Right atrium auricular region (tissue), 2 donors: ENCODE measurements at regions not wholly inside any gene's neighbourhood (a gene's known extent, or its start where the extent isn't known, plus 50 kb on each side); places are given as distances from the start of the nearest gene placed in this dataset.
A peak's percentile ranks its signal among the peaks of the same experiment; 100 is the strongest.

Experiments
- DNase-seq: peaks from one replicate; pipeline ENCODE4 v3.0.0-alpha.2; 2019; ENCODE audit warnings: low spot score
- H3K27ac ChIP-seq, 2 donors: fragments of 200-600 bp; sonication (generic); 1 replicate in 1 of 2; 2 replicates in 1 of 2; pipeline ENCODE4 v1.5.1; 2016 to 2019
- H3K27me3 ChIP-seq, 2 donors: fragments of 200-600 bp; sonication (generic); one replicate each; pipeline versions ENCODE4 v1.5.1 to v1.6.0; 2017 to 2019
- H3K36me3 ChIP-seq: fragments of 200-600 bp; sonication (generic); one replicate; pipeline ENCODE4 v1.5.1; 2016
- H3K4me1 ChIP-seq, 2 donors: fragments of 200-600 bp; sonication (generic); one replicate each; pipeline versions ENCODE4 v1.5.1 to v1.6.0; 2017 to 2019
- H3K4me3 ChIP-seq, 2 donors: fragments of 200-600 bp; sonication (generic); 1 replicate in 1 of 2; 2 replicates in 1 of 2; pipeline ENCODE4 v1.5.1; 2017 to 2019; ENCODE audit warnings: mild to moderate bottlenecking in 1 of 2, moderate library complexity in 1 of 2
- H3K9me3 ChIP-seq, 2 donors: fragments of 200-600 bp; sonication (generic); one replicate each; pipeline ENCODE4 v1.5.1; 2019
- CTCF ChIP-seq, 2 donors: fragments of 200-600 bp; sonication (generic); IDR thresholded peaks; one replicate each; pipeline ENCODE4 v1.5.1; 2019; ENCODE audit warnings: antibody characterized with exemption in 2 of 2

GRCh38 chr3:193869221-193870201 lies 266.4 kb upstream of the HES1 start:
- no peak for TF ChIP-seq CTCF (IDR thresholded peaks at IDR 0.05)
- Histone ChIP-seq H3K4me1 (peaks cover 0 to 13% of the 10 kb centered on the region in 2 donors), H3K27ac (no peak overlapping the region)

GRCh38 chr3:193870376-193871219 lies 265.4 kb upstream of the HES1 start:
- Histone ChIP-seq H3K27me3 (no peaks in the 10 kb centered on the region), H3K4me3 (no peak overlapping the region)

More at GRCh38 chr3:193869221-193870201, 266.4 kb upstream of the HES1 start:
- Histone ChIP-seq H3K4me3 (peak overlapping the region in 1 of 2 donors; percentile 7), H3K36me3 (no peaks in the 10 kb centered on the region), H3K27me3 (no peaks in the 10 kb centered on the region), H3K9me3 (no peaks in the 10 kb centered on the region)
- DNase-seq, result peak; percentile 73

GRCh38 chr3:193871220-193871485 lies 264.8 kb upstream of the HES1 start:
- DNase-seq, result no peak
- Histone ChIP-seq H3K27me3 (no peaks in the 10 kb centered on the region), H3K9me3 (no peaks in the 10 kb centered on the region), H3K27ac (no peak overlapping the region), H3K36me3 (no peaks in the 10 kb centered on the region), H3K4me1 (peaks cover 0 to 11% of the 10 kb centered on the region in 2 donors), H3K4me3 (no peak overlapping the region)
- TF ChIP-seq CTCF (IDR thresholded peaks at IDR 0.05), result no peak

More at GRCh38 chr3:193870376-193871219, 265.4 kb upstream of the HES1 start:
- DNase-seq, result no peak
- Histone ChIP-seq H3K27ac (no peak overlapping the region), H3K36me3 (no peaks in the 10 kb centered on the region), H3K9me3 (no peaks in the 10 kb centered on the region), H3K4me1 (peaks cover 0 to 11% of the 10 kb centered on the region in 2 donors)
- no peak for TF ChIP-seq CTCF (IDR thresholded peaks at IDR 0.05)

GRCh38 chr3:193872265-193872753 lies 263.6 kb upstream of the HES1 start:
- H3K4me1 ChIP-seq, result peaks cover 0 to 11% of the 10 kb centered on the region in 2 donors
- no peak overlapping the region for H3K4me3 ChIP-seq
- no peaks in the 10 kb centered on the region for H3K36me3 ChIP-seq
- no peak for TF ChIP-seq CTCF (IDR thresholded peaks at IDR 0.05)
- DNase-seq, result no peak
- H3K27me3 ChIP-seq, result no peaks in the 10 kb centered on the region
- H3K9me3 ChIP-seq, result no peaks in the 10 kb centered on the region
- H3K27ac ChIP-seq, result no peak overlapping the region

GRCh38 chr3:193873426-193874201 lies 262.3 kb upstream of the HES1 start:
- no peak for TF ChIP-seq CTCF (IDR thresholded peaks at IDR 0.05)
- no peak overlapping the region for H3K27ac ChIP-seq
- no peak overlapping the region for H3K4me3 ChIP-seq
- no peak for DNase-seq
- peaks cover 0 to 11% of the 10 kb centered on the region in 2 donors for H3K4me1 ChIP-seq
- H3K9me3 ChIP-seq, result no peaks in the 10 kb centered on the region
- H3K36me3 ChIP-seq, result no peaks in the 10 kb centered on the region
- H3K27me3 ChIP-seq, result no peaks in the 10 kb centered on the region
